Type B pancreatic cell (in vitro differentiated cells): ENCODE measurements at regions not wholly inside any gene's neighbourhood (a gene's known extent, or its start where the extent isn't known, plus 50 kb on each side); places are given as distances from the start of the nearest gene placed in this dataset.

Source experiments
- DNase-seq: peaks from one replicate; pipeline ENCODE4 v3.0.0; 2021; ENCODE audit warnings: mixed read lengths; ENCODE audit not compliant: unreplicated experiment; ENCODE audit errors: extremely low spot score
- H3K27ac Mint-ChIP-seq: 2 replicates; pipeline ENCODE4 v1.8.0; 2021; ENCODE audit warnings: mild to moderate bottlenecking, mixed read lengths
- H3K27me3 Mint-ChIP-seq: 2 replicates; pipeline ENCODE4 v1.8.0; 2021; ENCODE audit warnings: mixed read lengths
- H3K36me3 Mint-ChIP-seq: 2 replicates; pipeline ENCODE4 v1.8.0; 2021; ENCODE audit warnings: mixed read lengths
- H3K4me1 Mint-ChIP-seq: one replicate; pipeline ENCODE4 v1.8.0; 2021; ENCODE audit warnings: mixed read lengths; ENCODE audit not compliant: unreplicated experiment
- H3K4me3 Mint-ChIP-seq: 2 replicates; pipeline ENCODE4 v1.8.0; 2021; ENCODE audit warnings: mild to moderate bottlenecking, mixed read lengths
- H3K9me3 Mint-ChIP-seq: 2 replicates; pipeline ENCODE4 v1.8.0; 2021; ENCODE audit warnings: mixed read lengths
- CTCF ChIP-seq: fragments of 200-600 bp; sonication (generic); conservative IDR thresholded peaks from 2 replicates; pipeline ENCODE4 v1.5.0; 2021; ENCODE audit warnings: antibody characterized with exemption, mild to moderate bottlenecking

- Mint-ChIP-seq H3K4me1 (peaks cover 13% of the 10 kb centered on the region), H3K9me3 (no peaks in the 10 kb centered on the region), H3K4me3 (no peak overlapping the region), H3K27ac (no peak overlapping the region), H3K27me3 (peaks cover 58% of the 10 kb centered on the region), H3K36me3 (no peaks in the 10 kb centered on the region)
- no peak for TF ChIP-seq CTCF
- no peak for DNase-seq
Measured at GRCh38 chr17:34776456-34777443, 184.5 kb downstream of the CCT6B start.

- no peaks in the 10 kb centered on the region for H3K36me3 Mint-ChIP-seq
- H3K4me1 Mint-ChIP-seq: peaks cover 13% of the 10 kb centered on the region
- H3K4me3 Mint-ChIP-seq: no peak overlapping the region
- DNase-seq: no peak
- H3K9me3 Mint-ChIP-seq: no peaks in the 10 kb centered on the region
- peaks cover 72% of the 10 kb centered on the region for H3K27me3 Mint-ChIP-seq
- no peak for TF ChIP-seq CTCF
- no peak overlapping the region for H3K27ac Mint-ChIP-seq
Measured at GRCh38 chr17:34773036-34773435, 188.2 kb downstream of the CCT6B start.

GRCh38 chr17:34771891-34772290 is 189.4 kb downstream of the CCT6B start:
- peaks cover 71% of the 10 kb centered on the region for H3K27me3 Mint-ChIP-seq
- DNase-seq: no peak
- no peaks in the 10 kb centered on the region for H3K9me3 Mint-ChIP-seq
- H3K27ac Mint-ChIP-seq: no peak overlapping the region
- TF ChIP-seq CTCF: no peak
- no peak overlapping the region for H3K4me3 Mint-ChIP-seq
- no peaks in the 10 kb centered on the region for H3K36me3 Mint-ChIP-seq
- peaks cover 14% of the 10 kb centered on the region for H3K4me1 Mint-ChIP-seq

GRCh38 chr17:34770586-34770985 is 190.7 kb downstream of the CCT6B start:
- Mint-ChIP-seq H3K27ac (no peak overlapping the region), H3K4me1 (peaks cover 4% of the 10 kb centered on the region), H3K36me3 (no peaks in the 10 kb centered on the region), H3K27me3 (peaks cover 62% of the 10 kb centered on the region), H3K4me3 (no peak overlapping the region), H3K9me3 (no peaks in the 10 kb centered on the region)
- TF ChIP-seq CTCF: no peak
- DNase-seq: no peak

- Mint-ChIP-seq H3K4me3 (no peak overlapping the region), H3K4me1 (peaks cover 4% of the 10 kb centered on the region), H3K27ac (no peak overlapping the region), H3K27me3 (peaks cover 63% of the 10 kb centered on the region), H3K36me3 (no peaks in the 10 kb centered on the region), H3K9me3 (no peaks in the 10 kb centered on the region)
- DNase-seq: no peak
- TF ChIP-seq CTCF: no peak
Measured at GRCh38 chr17:34769899-34770298, 190.5 kb downstream of the TMEM132E start.
